NB4 (cell line): ENCODE measurements at regions not wholly inside any gene's neighbourhood (a gene's known extent, or its start where the extent isn't known, plus 50 kb on each side); places are given as distances from the start of the nearest gene placed in this dataset.

Experiments
- CTCF ChIP-seq: IDR thresholded peaks from one replicate; pipeline ENCODE4 v1.5.1; 2012; ENCODE audit warnings: low read depth, low read length
- MAX ChIP-seq: IDR thresholded peaks from 2 replicates; pipeline ENCODE4 v1.6.1; 2011; ENCODE audit warnings: low read depth, low read length
- POLR2A ChIP-seq: IDR thresholded peaks from 2 replicates; pipeline ENCODE4 v1.6.1; 2011; ENCODE audit warnings: mild to moderate bottlenecking; ENCODE audit not compliant: insufficient read length; ENCODE audit errors: extremely low read depth

- TF ChIP-seq POLR2A (no peak), CTCF (no peak), MAX (no peak)
Measured at GRCh38 chr11:116511684-116512083, 261.1 kb downstream of the BUD13 start.
